NOMO-1 (cell line): ENCODE measurements at regions not wholly inside any gene's neighbourhood (a gene's known extent, or its start where the extent isn't known, plus 50 kb on each side); places are given as distances from the start of the nearest gene placed in this dataset.
"Not testable (repeated sequence)": the region's sequence is repeated elsewhere in the genome, so short reads cannot be mapped to it uniquely, and the experiment has no call there.

Experiments used
- DNase-seq, 2 experiments: peaks; one replicate each; lab custom pipeline; 2025; ENCODE audit not compliant: unreplicated experiment in 2 of 2; lab: John Stamatoyannopoulos, UW

DNA sequence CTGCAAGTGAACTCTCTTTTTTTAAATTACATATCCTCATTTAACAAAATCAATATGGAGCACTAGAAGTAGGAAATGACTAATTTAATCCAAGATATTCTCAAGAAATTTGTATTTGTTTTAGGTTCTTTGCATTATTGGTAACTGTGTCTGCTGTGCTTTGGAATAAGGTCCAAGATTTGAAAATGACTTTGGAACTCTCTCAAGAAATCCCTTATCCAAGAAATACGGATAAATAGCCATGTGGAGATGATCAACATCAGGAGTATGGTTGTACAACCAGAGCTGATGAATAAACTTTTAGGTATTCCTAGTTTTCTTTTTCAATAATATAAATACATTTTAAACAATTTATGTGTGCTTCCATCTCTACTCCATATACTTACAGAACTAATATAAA lies 279.9 kb upstream of the SEMA3C start:
- no peak for DNase-seq

DNA sequence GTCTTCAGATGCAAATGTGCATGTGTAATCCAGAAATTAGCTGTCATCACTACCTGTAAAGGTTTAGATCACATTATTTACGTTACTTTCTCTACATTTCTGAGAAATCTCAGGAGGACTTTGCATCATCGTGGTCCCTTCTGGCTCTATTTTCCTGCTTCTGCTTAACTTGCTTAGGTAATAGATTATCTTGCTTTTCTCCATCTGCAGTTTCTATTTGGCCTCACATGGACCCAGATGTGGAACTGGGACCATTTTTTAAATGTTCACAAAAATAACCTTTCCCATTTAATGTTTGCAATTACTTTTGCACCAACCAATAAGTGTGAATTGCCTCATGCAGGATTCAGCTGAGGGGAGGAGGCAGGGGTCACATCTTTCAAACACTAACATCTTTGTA lies 278.4 kb upstream of the SEMA3C start:
- DNase-seq, result no peak

DNA sequence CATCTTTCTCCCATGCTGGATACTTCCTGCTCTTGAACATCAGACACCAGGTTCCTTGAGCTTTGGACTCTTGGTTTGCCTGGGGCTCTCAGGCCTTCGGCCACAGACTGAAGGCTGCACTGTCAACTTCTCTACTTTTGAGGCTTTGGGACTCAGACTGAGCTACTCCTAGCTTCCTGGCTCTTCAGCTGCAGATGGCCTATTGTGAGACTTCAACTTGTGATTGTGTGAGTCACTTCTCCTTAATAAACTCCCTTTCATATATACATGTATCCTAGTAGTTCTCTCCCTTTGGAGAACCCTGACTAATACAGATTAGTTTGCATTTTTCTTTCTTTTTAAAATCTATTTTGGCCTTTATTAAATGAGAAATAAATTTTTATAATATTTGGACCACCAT lies 276.2 kb upstream of the SEMA3C start:
- DNase-seq, result no peak

DNA sequence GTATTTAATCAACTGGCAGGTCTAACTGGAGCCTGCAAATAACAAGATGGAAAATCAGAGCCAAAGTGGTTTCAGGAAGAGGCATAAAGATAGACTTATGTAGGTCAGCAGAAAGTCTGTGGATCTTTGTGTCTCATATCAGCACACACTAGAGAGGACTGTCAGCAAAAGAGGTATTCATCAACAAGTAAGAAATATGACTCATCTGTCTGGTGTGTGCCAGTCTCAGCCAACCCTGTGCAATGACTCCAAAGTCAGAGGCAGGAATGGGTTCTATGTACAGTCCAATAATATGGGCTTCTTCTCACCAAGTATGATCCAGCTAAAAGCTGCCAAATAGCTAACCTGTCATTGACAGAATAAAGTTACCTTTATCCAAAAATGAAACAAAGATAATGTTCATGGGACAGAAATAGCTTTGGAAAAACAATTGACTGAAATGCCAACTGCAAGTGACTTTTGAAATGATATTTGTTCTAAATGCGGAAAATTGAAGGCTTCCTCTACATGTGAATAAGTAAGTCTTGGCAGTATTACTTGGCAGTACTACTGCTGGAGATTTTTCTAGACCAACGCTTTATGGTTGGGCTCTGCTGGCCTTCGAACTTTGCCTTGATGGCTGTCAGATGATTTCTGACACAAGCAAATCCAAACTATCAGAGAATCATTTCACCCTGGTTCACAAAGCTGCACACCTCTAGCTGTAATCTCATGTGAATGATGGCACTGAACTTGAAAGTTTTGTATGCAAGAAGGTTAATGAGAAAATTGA lies 272.3 kb upstream of the SEMA3C start:
- DNase-seq, result no peak

DNA sequence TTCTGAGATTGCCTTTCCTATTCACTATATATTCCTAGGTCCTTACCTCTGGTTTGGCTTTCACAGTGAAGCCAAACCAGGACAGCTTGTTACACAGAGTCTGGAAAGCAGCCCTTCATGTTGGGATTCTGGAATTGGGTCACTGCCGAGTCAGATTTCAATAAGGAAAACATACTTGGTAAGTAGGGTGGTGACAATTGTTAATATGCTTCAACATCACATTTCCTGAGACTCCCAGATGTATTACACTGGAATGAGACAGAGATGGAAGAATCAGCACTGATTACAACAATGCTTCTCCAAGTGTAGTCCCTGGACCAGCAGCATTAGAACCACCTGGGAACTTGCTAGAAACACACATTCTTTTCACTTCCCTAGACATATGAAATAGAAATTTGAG lies 268.9 kb upstream of the SEMA3C start:
- DNase-seq, result no peak

DNA sequence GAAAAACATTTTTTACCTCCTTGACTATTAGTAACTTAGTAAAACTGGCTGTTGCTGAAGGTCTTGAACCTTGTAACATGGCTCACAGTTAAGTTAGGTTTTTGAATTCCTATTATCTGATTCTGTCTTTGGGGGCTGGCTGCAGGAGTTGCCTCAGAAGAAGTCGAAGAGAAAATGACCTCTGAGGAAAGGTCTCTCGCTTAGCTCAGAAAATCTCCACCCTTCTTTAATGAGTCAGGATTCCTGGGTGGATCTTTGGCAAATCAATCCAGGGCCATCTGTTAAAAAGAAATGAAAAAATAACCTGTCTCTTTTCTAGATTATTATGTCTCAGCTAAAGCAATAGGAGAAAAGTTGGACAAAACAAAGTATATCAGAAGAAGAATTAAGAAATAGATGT lies 267.8 kb upstream of the SEMA3C start:
- no peak for DNase-seq

DNA sequence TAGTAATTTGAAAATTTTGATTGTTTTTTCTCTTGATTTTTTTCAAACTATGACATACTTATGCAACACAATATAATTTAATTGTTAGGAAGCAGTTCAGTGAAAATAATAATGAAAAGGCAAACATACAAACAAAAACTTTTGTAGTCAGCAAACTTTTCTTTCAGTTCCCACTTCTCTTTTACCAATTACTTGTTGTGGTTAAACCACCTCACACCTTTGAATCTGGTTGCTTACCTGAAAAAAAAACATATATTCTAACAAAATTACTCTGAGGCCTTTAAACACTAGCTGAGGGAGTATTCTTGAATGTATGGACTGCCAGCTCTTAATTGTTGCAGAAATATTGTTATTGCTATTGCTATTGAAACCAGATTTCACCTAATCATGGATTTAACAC lies 266.2 kb upstream of the SEMA3C start:
- DNase-seq, result no peak

DNA sequence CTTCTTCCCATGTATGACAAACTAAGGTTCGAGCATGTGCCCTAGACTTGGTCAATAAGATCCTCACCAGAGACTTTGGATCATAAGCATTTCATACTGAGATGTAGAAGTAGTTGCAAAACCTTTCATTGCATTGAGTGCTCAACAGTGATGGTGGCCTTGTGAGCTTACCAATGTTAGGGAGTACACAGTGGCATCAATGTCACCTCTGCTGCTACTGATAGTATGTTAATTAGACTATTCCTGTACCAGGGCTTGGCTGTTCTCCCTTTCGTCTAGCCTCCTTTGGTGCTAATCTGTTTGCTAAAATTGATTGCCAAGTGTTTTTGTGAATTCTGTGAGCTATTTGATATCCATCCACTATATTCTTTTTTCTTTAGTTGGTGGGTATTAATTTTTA lies 264.5 kb upstream of the SEMA3C start:
- DNase-seq, result no peak

DNA sequence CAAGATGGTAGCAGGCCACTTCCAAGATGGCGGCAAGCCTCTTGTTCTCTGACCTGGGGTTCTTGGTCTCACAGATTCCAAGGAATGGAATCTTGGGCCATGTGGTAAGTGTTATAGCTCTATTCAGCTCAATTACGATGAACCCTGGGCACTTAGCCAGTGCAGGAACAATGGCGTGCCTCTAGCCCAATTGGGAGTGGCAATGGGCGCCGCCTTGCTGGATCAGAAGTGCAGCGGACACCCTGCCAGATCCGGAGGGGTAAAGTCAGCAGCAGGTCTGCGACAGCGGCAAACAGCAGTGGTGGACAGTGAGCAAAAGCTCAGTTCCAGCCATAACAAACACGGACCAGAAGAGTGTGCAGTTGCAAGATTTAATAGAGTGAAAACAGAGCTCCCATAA lies 263.2 kb upstream of the SEMA3C start:
- DNase-seq, result not testable (repeated sequence)

DNA sequence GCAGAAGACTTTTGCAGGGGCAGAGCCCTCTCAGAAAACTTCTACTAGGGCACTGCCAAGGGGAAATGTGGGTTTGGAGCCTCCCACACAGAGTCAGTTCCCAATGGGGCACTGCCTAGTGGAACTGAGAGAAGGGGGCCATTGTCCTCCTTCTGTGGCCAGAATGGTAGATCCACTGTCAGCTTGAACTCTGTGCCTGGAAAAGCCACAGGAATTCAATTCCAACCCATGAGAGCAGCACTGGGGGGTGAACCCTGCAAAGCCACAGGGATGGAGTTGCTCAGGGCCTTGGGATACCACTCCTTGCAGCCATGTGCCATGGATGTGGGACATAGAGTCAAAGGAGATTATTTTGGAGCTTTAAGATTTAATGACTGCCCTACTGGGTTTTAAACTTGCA lies 262.2 kb upstream of the SEMA3C start:
- DNase-seq, result no peak

DNA sequence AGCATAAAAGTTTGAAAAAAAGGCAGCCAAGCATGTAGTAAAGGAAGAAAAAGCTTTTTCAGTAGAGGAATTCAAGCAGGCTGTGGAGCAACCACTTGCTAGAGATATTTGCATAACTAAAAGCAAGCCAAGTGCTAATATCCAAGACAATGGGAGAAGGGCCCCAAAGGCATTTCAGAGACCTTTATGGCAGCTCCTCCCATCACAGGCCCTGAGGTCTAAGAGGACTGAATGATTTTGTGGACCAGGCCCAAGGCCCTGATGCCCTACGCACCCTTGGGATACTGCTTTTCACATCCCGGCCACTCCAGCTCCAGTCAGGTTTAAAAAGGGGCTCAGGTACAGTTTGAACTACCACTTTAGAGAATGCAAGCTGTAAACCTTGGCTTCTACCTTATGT lies 261.7 kb upstream of the SEMA3C start:
- no peak for DNase-seq

DNA sequence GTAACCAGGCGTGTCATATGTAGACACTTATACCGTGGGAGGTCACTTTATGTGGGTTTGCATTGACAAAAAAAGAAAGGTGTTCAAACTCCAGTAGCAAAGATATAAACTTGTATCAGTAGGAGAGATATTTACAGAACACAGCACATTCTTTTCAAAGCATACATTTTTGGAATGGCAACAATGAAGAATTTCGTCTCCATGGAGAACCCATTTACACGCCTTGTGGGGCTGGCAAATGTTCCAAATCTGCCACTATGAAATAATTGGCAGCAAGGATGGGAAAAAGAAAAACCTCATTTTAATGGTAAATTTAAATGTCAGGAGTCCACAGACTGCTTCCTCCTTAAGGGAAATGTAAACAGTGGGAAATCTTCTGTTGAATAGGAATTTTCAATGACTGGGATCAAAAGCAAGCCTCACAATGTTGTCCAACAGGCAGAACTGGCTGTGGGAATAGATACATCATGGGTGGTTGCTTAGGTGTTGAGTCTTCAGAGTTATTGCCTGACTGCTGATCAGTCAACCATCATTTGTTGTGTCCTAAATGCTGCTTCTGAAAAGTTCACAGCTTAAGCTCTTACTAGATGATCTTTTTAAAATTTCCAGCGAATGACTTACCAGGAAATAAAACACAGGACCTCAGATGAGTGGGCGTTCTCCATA lies 256.6 kb upstream of the SEMA3C start:
- no peak for DNase-seq

DNA sequence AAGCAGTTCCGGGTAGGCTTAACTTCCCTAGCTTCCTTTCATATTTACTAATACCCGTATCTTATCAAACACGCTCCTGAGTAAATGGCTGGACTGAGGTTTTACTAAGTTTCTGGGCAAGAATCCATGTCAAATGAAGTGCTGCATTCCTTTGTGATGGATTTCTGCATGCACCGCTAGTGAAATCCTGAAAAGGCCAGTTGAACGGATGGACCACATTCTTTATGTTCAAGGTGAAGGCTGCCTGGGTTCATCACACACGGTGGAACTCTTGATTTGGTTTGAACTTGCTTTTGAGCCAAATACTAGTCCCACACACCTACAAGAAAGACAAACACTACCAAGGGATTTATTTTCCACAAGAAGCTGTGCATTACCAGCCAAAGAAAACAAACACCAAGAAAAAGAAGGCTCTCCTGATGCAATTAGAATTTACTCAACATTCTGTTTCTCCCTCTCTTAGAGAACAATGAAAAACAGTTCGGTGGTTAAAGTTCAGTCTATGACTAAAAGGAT lies 255.0 kb upstream of the SEMA3C start:
- DNase-seq, result no peak

DNA sequence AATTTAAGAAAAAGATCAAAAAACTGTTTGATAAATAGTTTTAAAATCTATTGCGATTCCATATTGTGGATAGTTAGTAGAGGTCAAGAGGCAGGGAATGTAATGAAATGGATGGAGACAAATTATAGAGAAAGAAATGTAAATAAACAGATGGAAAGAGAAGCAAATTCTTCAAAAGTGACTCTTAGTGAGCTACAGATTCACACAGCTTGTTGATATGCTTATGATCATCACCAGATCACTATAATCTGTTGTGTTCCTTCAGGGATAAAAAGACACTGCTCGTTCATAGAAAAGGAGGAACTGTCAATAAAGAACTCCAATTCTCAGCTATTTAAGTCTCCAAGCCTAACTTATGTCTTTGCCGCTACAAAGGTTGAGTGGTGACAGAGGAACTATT lies 251.4 kb upstream of the SEMA3C start:
- DNase-seq, result no peak

DNA sequence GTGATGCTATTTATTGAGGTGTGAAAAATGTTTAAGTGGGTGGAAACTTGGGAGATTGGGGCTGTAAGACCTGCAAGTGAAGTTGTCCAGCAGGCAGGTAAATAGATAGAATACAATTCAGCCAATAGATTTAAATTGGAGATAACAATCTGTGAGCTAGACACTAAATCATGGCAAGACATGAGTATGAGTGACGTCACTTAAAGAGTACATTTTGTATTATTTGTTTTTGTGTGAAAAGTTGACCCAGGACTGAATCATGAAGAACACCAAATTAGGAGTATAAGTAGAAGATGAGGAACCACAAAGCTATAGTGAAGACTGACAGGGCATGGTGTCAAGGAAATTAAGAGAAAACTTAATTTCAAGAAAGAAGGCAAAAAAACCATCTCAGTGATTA lies 249.1 kb upstream of the SEMA3C start:
- no peak for DNase-seq

DNA sequence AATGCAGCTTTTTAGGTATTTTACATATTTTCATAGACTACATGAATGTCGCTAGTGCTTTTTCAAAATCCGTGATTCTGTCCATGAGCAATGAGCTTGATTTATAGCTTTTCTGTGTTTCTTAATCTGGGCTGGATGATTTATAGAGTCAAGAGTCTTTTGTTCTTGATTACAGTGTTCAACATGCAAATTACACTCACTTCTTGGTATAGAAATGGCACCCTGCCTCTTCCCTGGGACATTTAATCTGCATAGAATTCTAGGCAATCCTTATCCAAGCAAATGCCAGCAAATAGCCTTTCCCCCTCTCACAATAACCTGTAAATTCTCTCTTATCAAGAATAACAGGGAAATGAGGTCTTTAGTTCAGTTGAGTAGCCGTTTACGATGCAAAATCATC lies 246.2 kb upstream of the SEMA3C start:
- no peak for DNase-seq

DNA sequence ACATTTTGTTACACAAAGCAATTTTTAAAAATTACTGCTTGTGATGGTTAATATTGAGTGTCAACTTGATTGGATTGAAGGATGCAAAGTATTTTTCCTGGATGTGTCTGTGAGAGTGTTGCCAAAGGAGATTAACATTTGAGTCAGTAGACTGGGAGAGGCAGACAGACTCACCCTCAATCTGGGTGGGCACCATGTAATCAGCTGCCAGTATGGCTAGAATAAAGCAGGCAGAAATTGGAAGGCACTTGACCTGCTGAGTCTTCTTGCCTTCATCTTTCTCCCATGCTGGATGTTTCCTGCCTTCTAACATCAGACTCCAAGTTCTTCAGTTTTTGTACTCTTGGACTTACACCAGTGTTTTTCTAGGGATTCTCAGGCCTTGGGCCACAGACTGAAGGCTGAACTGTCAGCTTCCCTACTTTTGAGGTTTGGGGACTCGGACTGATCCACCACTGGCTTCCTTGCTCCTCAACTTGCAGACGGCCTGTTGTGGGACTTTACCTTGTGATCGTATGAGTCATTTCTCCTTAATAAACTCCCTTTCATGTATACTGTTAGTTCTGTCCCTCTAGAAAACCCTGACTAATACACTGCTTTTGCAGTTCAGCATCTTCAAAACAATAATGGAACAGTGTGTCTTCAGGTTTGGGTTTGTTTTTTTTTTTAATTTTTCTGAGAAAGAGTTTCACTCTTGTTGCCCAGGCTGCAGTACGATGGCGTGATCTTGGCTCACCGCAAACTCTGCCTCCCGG lies 244.1 kb upstream of the SEMA3C start:
- no peak for DNase-seq

DNA sequence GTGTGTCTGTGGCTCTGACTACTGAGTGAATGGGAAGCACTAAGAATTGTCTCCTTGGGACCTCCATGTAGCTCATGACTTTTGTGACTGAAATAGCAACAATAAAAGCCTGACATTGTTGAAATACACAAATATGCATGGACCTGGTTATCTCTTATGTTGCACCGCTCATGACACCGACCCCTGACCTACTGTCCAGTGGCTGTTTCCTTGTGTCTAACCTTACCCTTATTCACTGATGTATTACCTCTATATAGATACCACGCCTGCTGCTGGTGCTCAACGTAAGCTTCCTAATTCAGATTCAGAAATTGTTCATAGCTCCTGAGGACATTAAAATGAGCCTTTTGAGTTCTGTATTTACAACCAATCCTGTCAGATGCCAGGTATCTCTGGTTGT lies 243.4 kb upstream of the SEMA3C start:
- DNase-seq, result no peak

DNA sequence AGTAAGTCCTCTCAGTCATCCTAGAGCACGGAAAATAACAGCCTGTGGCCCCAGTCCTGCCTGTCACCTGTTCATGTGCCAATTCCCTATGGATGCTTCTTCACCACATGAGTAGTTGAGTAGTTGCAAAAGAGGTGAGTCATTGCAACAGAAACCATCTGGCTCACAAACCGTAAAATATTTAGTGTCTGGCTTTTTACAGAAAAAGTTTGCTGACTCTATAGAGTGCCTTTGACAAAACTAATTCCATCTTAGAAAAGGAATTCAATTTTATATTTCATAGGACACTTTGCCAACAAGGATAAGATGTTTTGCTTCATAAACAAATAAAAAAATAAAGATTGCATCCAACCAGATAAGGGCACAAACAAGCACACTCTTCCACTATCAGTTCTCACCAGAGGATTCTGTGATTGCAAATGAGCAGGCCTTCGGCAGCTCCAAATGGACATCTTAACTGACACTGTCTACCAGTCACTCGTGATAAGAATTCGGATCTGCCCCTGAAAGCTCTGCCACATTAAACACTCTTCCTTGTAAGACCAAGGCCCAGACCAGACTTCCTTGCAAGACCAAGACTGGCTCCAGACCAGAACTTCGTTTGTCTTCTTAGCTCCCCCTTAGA lies 242.7 kb upstream of the SEMA3C start:
- DNase-seq, result peak; percentile 85 to 98

DNA sequence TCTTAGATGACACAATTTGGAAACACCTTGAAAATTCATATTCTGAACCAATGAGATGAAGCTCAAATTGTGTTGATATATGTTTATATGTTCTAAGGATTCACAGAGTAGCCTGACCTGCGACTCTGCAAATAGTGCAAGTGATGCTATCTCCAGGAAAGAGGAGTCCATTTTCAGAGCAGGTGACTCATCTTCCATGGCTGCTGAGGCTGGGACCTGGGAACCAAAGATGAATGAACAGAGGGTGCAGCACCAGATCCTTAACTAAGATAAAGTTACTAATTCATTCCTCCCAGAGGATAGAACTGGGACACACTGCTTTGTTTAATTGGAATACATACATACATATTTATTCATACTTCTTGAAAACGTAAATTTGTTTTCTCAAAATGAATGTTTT lies 240.6 kb upstream of the SEMA3C start:
- no peak for DNase-seq

DNA sequence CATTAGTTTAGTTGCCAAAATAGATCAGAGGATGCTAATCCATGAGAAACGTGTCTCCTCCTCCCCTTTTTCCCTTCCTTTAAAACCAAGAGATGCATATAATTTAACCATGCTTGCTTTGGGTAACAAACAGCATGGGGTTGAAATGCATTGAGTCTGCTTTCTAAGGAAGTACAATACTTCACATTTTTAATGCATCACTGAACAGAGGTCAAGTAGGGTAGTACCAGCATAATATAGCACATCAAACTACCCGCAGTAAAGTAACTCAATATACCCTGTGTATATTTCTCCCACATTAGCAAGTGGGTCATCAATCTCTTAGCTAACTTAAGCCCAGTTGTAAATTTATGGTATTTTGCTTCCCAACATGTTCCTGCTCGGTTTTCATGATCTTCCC lies 239.3 kb upstream of the SEMA3C start:
- DNase-seq, result no peak
